ENCODE measurements at regions not wholly inside any gene's neighbourhood (a gene's known extent, or its start where the extent isn't known, plus 50 kb on each side); places are given as distances from the start of the nearest gene placed in this dataset.

DNA sequence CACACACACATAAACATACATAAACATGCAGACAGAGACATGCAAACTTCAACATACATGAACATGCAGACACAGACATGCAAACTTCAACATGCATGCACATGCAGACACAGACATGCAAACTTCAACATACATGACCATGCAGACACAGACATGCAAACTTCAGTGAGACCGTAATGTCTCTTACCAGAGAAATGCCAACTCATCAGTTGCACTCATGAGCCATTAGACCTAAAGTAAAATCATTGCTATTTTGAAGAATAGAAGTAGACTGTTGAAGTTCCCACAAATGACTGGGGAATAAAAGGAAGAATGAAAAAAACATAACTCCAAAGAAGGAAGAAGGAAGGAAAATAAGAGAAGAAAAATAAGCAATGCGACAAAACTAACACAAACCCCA lies 1044.0 kb upstream of the TMEM132C start:
- Histone ChIP-seq H4K20me1 (ENCODE audit: insufficient read depth, low read length) (no peaks in the 10 kb centered on the region), H2AFZ (ENCODE audit: low read length) (no peak overlapping the region), H3K4me3 (ENCODE audit: low read depth, low read length, poor library complexity, severe bottlenecking) (no peak overlapping the region), H3K9me3 (ENCODE audit: low read length) (no peaks in the 10 kb centered on the region), H3F3A (ENCODE audit: insufficient read depth, low read length) (no peaks in the 10 kb centered on the region), H3K79me2 (ENCODE audit: insufficient read depth, low read length) (no peaks in the 10 kb centered on the region), H3K9me2 (ENCODE audit: low read depth, low read length) (no peaks in the 10 kb centered on the region), H3K4me2 (ENCODE audit: low read length) (no peak overlapping the region), H3K36me3 (ENCODE audit: insufficient read depth, low read length) (no peaks in the 10 kb centered on the region), H3K4me1 (ENCODE audit: insufficient read depth, low read length, severe bottlenecking) (no peaks in the 10 kb centered on the region), H3K27me3 (ENCODE audit: insufficient read depth, low read length) (no peaks in the 10 kb centered on the region), H3K9ac (ENCODE audit: low read length) (no peak overlapping the region), H3K27ac (ENCODE audit: low read depth, low read length, poor library complexity, severe bottlenecking) (no peak overlapping the region)
- TF ChIP-seq, protein P1, sequence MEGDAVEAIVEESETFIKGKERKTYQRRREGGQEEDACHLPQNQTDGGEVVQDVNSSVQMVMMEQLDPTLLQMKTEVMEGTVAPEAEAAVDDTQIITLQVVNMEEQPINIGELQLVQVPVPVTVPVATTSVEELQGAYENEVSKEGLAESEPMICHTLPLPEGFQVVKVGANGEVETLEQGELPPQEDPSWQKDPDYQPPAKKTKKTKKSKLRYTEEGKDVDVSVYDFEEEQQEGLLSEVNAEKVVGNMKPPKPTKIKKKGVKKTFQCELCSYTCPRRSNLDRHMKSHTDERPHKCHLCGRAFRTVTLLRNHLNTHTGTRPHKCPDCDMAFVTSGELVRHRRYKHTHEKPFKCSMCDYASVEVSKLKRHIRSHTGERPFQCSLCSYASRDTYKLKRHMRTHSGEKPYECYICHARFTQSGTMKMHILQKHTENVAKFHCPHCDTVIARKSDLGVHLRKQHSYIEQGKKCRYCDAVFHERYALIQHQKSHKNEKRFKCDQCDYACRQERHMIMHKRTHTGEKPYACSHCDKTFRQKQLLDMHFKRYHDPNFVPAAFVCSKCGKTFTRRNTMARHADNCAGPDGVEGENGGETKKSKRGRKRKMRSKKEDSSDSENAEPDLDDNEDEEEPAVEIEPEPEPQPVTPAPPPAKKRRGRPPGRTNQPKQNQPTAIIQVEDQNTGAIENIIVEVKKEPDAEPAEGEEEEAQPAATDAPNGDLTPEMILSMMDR (IDR thresholded peaks at IDR 0.05; ENCODE audit: low read length) = no peak
- TF ChIP-seq EZH2 (IDR thresholded peaks at IDR 0.05; ENCODE audit: borderline replicate concordance, low read length) = no peak

DNA sequence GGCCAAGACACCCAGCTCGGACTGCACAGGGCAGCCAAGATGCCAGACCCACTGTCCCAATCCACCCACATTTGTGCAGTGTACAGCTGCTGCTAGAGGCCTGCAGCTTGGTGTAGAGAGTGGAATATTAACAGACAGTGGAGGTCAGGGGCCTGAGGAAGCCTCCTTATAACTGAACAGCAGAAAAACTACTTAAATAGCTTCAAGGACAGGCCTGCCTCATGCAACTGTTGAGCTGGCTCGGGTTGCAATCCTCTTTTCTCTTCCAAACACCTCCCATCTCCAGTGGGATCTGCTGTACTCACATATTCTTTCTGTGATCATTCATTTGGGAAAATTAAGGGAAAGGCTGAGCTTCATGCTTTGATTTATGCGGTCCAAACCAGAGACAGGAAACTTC lies 1043.2 kb upstream of the TMEM132C start:
- Histone ChIP-seq H3K79me2 (ENCODE audit: insufficient read depth, low read length) (no peaks in the 10 kb centered on the region), H3K4me1 (ENCODE audit: insufficient read depth, low read length, severe bottlenecking) (no peaks in the 10 kb centered on the region), H3K9ac (ENCODE audit: low read length) (no peak overlapping the region), H4K20me1 (ENCODE audit: insufficient read depth, low read length) (no peaks in the 10 kb centered on the region), H2AFZ (ENCODE audit: low read length) (no peak overlapping the region), H3K27me3 (ENCODE audit: insufficient read depth, low read length) (no peaks in the 10 kb centered on the region), H3K4me3 (ENCODE audit: low read depth, low read length, poor library complexity, severe bottlenecking) (no peak overlapping the region), H3K4me2 (ENCODE audit: low read length) (no peak overlapping the region), H3K9me2 (ENCODE audit: low read depth, low read length) (no peaks in the 10 kb centered on the region), H3K27ac (ENCODE audit: low read depth, low read length, poor library complexity, severe bottlenecking) (no peak overlapping the region), H3K36me3 (ENCODE audit: insufficient read depth, low read length) (no peaks in the 10 kb centered on the region), H3F3A (ENCODE audit: insufficient read depth, low read length) (no peaks in the 10 kb centered on the region), H3K9me3 (ENCODE audit: low read length) (no peaks in the 10 kb centered on the region)
- TF ChIP-seq, protein P1 (IDR thresholded peaks at IDR 0.05; ENCODE audit: low read length) = no peak
- TF ChIP-seq EZH2 (IDR thresholded peaks at IDR 0.05; ENCODE audit: borderline replicate concordance, low read length) = no peak

GRCh38 chr12:127230843-127231260 lies 1036.1 kb upstream of the TMEM132C start:
- no peak overlapping the region for H2AFZ ChIP-seq (ENCODE audit: low read length)
- H3K4me1 ChIP-seq (ENCODE audit: insufficient read depth, low read length, severe bottlenecking) = no peaks in the 10 kb centered on the region
- no peak overlapping the region for H3K27ac ChIP-seq (ENCODE audit: low read depth, low read length, poor library complexity, severe bottlenecking)

DNA sequence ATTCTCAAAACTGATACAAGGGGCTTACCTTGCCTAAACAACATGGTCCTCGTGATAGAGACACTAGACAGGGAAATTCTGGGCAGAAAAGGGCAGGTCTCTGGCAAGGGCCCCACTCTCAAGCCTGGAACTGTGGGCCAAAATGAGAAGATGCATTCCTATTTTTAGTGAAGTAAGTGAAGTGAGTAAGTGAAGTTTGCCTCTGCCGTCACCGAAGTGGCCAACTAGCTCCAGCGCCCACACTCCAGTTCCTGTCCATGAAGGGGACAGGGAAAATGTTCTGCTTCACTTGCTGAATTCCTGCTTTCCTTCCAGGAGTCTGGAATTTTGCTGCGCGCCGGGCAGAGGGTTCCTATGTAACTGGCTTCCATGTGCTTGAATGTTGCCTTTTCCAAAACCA lies 1035.6 kb upstream of the TMEM132C start:
- no peaks in the 10 kb centered on the region for H3K9me3 ChIP-seq (ENCODE audit: low read length)
- H3K4me2 ChIP-seq (ENCODE audit: low read length) = no peak overlapping the region
- TF ChIP-seq EZH2 (IDR thresholded peaks at IDR 0.05; ENCODE audit: borderline replicate concordance, low read length) = no peak
- TF ChIP-seq, protein P1 (IDR thresholded peaks at IDR 0.05; ENCODE audit: low read length) = no peak
- no peaks in the 10 kb centered on the region for H3F3A ChIP-seq (ENCODE audit: insufficient read depth, low read length)
- no peaks in the 10 kb centered on the region for H4K20me1 ChIP-seq (ENCODE audit: insufficient read depth, low read length)
- H3K9ac ChIP-seq (ENCODE audit: low read length) = no peak overlapping the region
- no peaks in the 10 kb centered on the region for H3K9me2 ChIP-seq (ENCODE audit: low read depth, low read length)
- no peaks in the 10 kb centered on the region for H3K27me3 ChIP-seq (ENCODE audit: insufficient read depth, low read length)
- H3K4me1 ChIP-seq (ENCODE audit: insufficient read depth, low read length, severe bottlenecking) = no peaks in the 10 kb centered on the region
- no peaks in the 10 kb centered on the region for H3K79me2 ChIP-seq (ENCODE audit: insufficient read depth, low read length)
- H3K4me3 ChIP-seq (ENCODE audit: low read depth, low read length, poor library complexity, severe bottlenecking) = no peak overlapping the region
- H3K27ac ChIP-seq (ENCODE audit: low read depth, low read length, poor library complexity, severe bottlenecking) = no peak overlapping the region
- H3K36me3 ChIP-seq (ENCODE audit: insufficient read depth, low read length) = no peaks in the 10 kb centered on the region
- no peak overlapping the region for H2AFZ ChIP-seq (ENCODE audit: low read length)

More at GRCh38 chr12:127230843-127231260, 1036.1 kb upstream of the TMEM132C start:
- Histone ChIP-seq H3K4me2 (ENCODE audit: low read length) (no peak overlapping the region), H3F3A (ENCODE audit: insufficient read depth, low read length) (no peaks in the 10 kb centered on the region), H3K27me3 (ENCODE audit: insufficient read depth, low read length) (no peaks in the 10 kb centered on the region), H4K20me1 (ENCODE audit: insufficient read depth, low read length) (no peaks in the 10 kb centered on the region), H3K9ac (ENCODE audit: low read length) (no peak overlapping the region), H3K36me3 (ENCODE audit: insufficient read depth, low read length) (no peaks in the 10 kb centered on the region), H3K9me2 (ENCODE audit: low read depth, low read length) (no peaks in the 10 kb centered on the region), H3K9me3 (ENCODE audit: low read length) (no peaks in the 10 kb centered on the region), H3K79me2 (ENCODE audit: insufficient read depth, low read length) (no peaks in the 10 kb centered on the region), H3K4me3 (ENCODE audit: low read depth, low read length, poor library complexity, severe bottlenecking) (no peak overlapping the region)
- no peak for TF ChIP-seq EZH2 (IDR thresholded peaks at IDR 0.05; ENCODE audit: borderline replicate concordance, low read length)
